Stimulated activated effector memory CD8-positive, alpha-beta T cell treated with anti-CD3 and anti-CD28 coated beads, Interleukin-12 subunit alpha, Interleukin-12 subunit beta, amount 100 ng/mL, for 72 hours (primary cell): ENCODE measurements at regions not wholly inside any gene's neighbourhood (a gene's known extent, or its start where the extent isn't known, plus 50 kb on each side); places are given as distances from the start of the nearest gene placed in this dataset.

Experiments used
- ATAC-seq: fragments of 150-1000 bp; cut with Tn5 transposase; 2 replicates; pipeline ENCODE4 v1.10.0; 2021
- DNase-seq, 2 donors: peaks; one replicate each; pipeline ENCODE4 v3.0.0; 2021 to 2022; ENCODE audit warnings: low spot score in 2 of 2
- H3K27ac Mint-ChIP-seq: one replicate; pipeline ENCODE4 v1.8.0; 2022; ENCODE audit warnings: mild to moderate bottlenecking, mixed read lengths
- H3K36me3 Mint-ChIP-seq: one replicate; pipeline ENCODE4 v1.8.0; 2022; ENCODE audit warnings: mild to moderate bottlenecking, mixed read lengths
- H3K4me1 Mint-ChIP-seq: one replicate; pipeline ENCODE4 v1.8.0; 2022; ENCODE audit warnings: mixed read lengths
- H3K4me3 Mint-ChIP-seq: one replicate; pipeline ENCODE4 v1.8.0; 2022; ENCODE audit warnings: mild to moderate bottlenecking, mixed read lengths
- H3K9me3 Mint-ChIP-seq: one replicate; pipeline ENCODE4 v1.8.0; 2022; ENCODE audit warnings: mixed read lengths

GRCh38 chr2:215503381-215503780, 67.5 kb upstream of the FN1 start:
- no peak for ATAC-seq
- DNase-seq: no peak
- H3K27ac Mint-ChIP-seq: no peak overlapping the region
- no peak overlapping the region for H3K4me3 Mint-ChIP-seq
- no peaks in the 10 kb centered on the region for H3K9me3 Mint-ChIP-seq
- H3K36me3 Mint-ChIP-seq: no peaks in the 10 kb centered on the region
- H3K4me1 Mint-ChIP-seq: no peaks in the 10 kb centered on the region

GRCh38 chr2:215500466-215500865, 64.6 kb upstream of the FN1 start:
- ATAC-seq (no peak), DNase-seq (no peak)
- H3K9me3 Mint-ChIP-seq: no peaks in the 10 kb centered on the region
- H3K36me3 Mint-ChIP-seq: no peaks in the 10 kb centered on the region
- H3K27ac Mint-ChIP-seq: no peak overlapping the region
- no peak overlapping the region for H3K4me3 Mint-ChIP-seq
- no peaks in the 10 kb centered on the region for H3K4me1 Mint-ChIP-seq

- Mint-ChIP-seq H3K4me1 (no peaks in the 10 kb centered on the region), H3K4me3 (no peak overlapping the region), H3K36me3 (no peaks in the 10 kb centered on the region), H3K9me3 (no peaks in the 10 kb centered on the region), H3K27ac (no peak overlapping the region)
- DNase-seq (no peak), ATAC-seq (no peak)
Observed at GRCh38 chr2:215499331-215499730, 63.5 kb upstream of the FN1 start.

- H3K36me3 Mint-ChIP-seq: no peaks in the 10 kb centered on the region
- DNase-seq: no peak
- ATAC-seq: no peak
- H3K9me3 Mint-ChIP-seq: no peaks in the 10 kb centered on the region
- H3K4me1 Mint-ChIP-seq: no peaks in the 10 kb centered on the region
- no peak overlapping the region for H3K27ac Mint-ChIP-seq
- H3K4me3 Mint-ChIP-seq: no peak overlapping the region
Observed at GRCh38 chr2:215498431-215498830, 62.6 kb upstream of the FN1 start.

GRCh38 chr2:215493376-215493775, 57.5 kb upstream of the FN1 start:
- no peak overlapping the region for H3K27ac Mint-ChIP-seq
- ATAC-seq (no peak), DNase-seq (no peak)
- H3K4me3 Mint-ChIP-seq: no peak overlapping the region
- no peaks in the 10 kb centered on the region for H3K4me1 Mint-ChIP-seq
- no peaks in the 10 kb centered on the region for H3K36me3 Mint-ChIP-seq
- no peaks in the 10 kb centered on the region for H3K9me3 Mint-ChIP-seq

- DNase-seq: no peak
- H3K4me3 Mint-ChIP-seq: no peak overlapping the region
- ATAC-seq: no peak
- H3K9me3 Mint-ChIP-seq: no peaks in the 10 kb centered on the region
- no peaks in the 10 kb centered on the region for H3K4me1 Mint-ChIP-seq
- no peaks in the 10 kb centered on the region for H3K36me3 Mint-ChIP-seq
- no peak overlapping the region for H3K27ac Mint-ChIP-seq
Observed at GRCh38 chr2:215489288-215489848, 53.5 kb upstream of the FN1 start.

- Mint-ChIP-seq H3K36me3 (no peaks in the 10 kb centered on the region), H3K4me3 (no peak overlapping the region), H3K27ac (no peak overlapping the region), H3K9me3 (no peaks in the 10 kb centered on the region), H3K4me1 (no peaks in the 10 kb centered on the region)
- ATAC-seq (no peak), DNase-seq (no peak)
Observed at GRCh38 chr2:215487002-215487372, 51.1 kb upstream of the FN1 start.

GRCh38 chr2:215486291-215487001, 50.6 kb upstream of the FN1 start:
- H3K9me3 Mint-ChIP-seq: no peaks in the 10 kb centered on the region
- no peak overlapping the region for H3K27ac Mint-ChIP-seq

More at GRCh38 chr2:215486291-215487001, 50.6 kb upstream of the FN1 start:
- ATAC-seq (no peak), DNase-seq (no peak)
- Mint-ChIP-seq H3K36me3 (no peaks in the 10 kb centered on the region), H3K4me1 (no peaks in the 10 kb centered on the region), H3K4me3 (no peak overlapping the region)
